ENCODE measurements at regions not wholly inside any gene's neighbourhood (a gene's known extent, or its start where the extent isn't known, plus 50 kb on each side); places are given as distances from the start of the nearest gene placed in this dataset.
"Not testable (repeated sequence)": the region's sequence is repeated elsewhere in the genome, so short reads cannot be mapped to it uniquely, and the experiment has no call there.

GRCh38 chr5:36374266-36374862 lies 72.7 kb upstream of the RANBP3L start:
- no peak for DNase-seq
- Histone ChIP-seq H3K4me3 (ENCODE audit: insufficient read depth, low read depth, low read length) (no peak overlapping the region), H3K27me3 (ENCODE audit: control insufficient read depth, insufficient read depth, low read length) (peaks cover 2% of the 10 kb centered on the region; the same call in 1 of the 2 replicates), H3K36me3 (replicated peaks; ENCODE audit: control insufficient read depth, insufficient read depth, low read length) (no peaks in the 10 kb centered on the region)

DNA sequence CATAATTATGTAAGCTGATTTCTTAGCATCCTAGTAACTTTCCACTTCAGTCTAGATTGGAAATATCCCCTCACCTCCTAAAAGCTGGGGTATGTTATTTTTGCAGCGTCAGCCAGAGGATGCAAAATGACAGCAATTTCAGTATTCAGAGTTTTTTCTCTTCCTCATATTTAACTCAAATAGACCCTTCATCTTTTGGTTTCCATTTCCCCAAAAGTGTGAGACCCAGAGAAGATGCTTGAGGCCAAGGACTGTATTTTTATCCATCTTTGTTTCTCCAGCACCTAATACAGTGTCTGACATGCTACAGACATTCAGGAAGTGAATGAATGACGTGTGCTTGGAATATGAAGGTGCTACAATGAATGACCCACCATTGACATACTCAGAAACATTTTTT lies 75.5 kb upstream of the RANBP3L start:
- H3K27me3 ChIP-seq (ENCODE audit: control insufficient read depth, insufficient read depth, low read length), result peaks cover 2% of the 10 kb centered on the region; the same call in 1 of the 2 replicates
- DNase-seq, result no peak
- no peaks in the 10 kb centered on the region for H3K36me3 ChIP-seq (replicated peaks; ENCODE audit: control insufficient read depth, insufficient read depth, low read length)

DNA sequence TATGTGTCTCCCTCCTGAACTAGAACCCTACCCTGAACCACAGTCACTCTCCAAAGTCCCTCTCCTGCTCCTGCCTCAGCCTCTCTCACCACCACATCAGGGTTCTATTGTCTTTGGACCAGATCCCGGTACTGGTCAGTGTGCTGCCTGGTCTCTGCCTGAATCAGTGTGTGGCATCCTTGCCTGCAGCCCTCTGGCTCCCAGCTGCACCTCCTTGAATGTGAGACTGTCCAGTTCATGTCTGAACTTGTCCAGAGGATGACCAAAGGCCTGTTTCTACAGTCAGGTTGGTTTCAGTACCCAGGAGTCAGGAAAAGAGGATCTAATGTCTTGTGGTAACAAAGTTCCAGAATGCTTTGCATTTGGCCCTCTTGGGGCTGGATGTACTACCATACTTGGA lies 76.8 kb upstream of the RANBP3L start:
- no peak for DNase-seq
- Histone ChIP-seq H3K27me3 (ENCODE audit: control insufficient read depth, insufficient read depth, low read length) (peaks cover 2% of the 10 kb centered on the region; the same call in 1 of the 2 replicates), H3K36me3 (replicated peaks; ENCODE audit: control insufficient read depth, insufficient read depth, low read length) (no peaks in the 10 kb centered on the region), H3K4me3 (ENCODE audit: insufficient read depth, low read depth, low read length) (no peak overlapping the region)

More for the DNA sequence above, 75.5 kb upstream of the RANBP3L start:
- no peak overlapping the region for H3K4me3 ChIP-seq (ENCODE audit: insufficient read depth, low read depth, low read length)

DNA sequence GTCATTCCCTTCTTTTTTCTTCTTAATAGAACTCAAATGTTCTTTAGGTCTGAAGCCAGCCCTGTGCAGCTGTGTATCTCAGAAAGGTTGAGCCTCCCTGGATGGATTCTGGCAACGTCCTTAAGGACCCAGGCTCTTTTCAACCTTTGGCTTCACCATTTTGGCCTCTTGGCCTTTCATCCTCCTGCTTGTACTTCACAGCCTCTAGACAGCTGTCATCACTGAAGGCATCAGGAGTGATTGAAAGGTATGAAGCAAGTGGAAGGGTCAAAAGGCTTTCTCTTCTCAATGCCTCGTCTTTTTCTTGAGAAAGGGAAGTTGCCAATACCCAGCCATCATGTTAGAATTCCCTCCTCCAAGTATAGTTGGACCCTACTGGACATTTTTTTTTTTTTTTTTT lies 81.2 kb upstream of the RANBP3L start:
- no peak for DNase-seq
- Histone ChIP-seq H3K4me3 (ENCODE audit: insufficient read depth, low read depth, low read length) (no peak overlapping the region), H3K27me3 (ENCODE audit: control insufficient read depth, insufficient read depth, low read length) (peaks cover 2% of the 10 kb centered on the region; the same call in 1 of the 2 replicates), H3K36me3 (replicated peaks; ENCODE audit: control insufficient read depth, insufficient read depth, low read length) (no peaks in the 10 kb centered on the region)

DNA sequence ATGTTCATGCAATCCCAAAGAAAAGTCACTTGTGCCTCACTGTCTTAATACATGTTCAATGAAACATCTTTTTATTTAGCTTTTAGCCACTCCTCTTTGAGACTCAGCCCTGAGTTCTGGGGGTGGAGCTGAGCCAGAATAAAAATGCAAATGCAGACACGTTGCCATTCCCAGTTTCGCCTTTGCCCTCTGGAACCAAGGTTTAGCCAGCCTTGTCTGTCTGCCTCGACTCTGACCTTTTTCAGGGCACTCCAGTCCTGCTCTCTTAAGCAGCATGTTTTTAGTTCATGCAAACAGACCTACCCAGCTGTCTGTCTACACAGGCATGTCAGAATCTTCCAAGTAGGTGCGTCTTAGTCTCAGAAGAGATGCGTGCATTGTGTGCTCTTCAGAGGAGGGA lies 82.2 kb upstream of the RANBP3L start:
- H3K4me3 ChIP-seq (ENCODE audit: insufficient read depth, low read depth, low read length), result no peak overlapping the region
- no peak for DNase-seq
- no peaks in the 10 kb centered on the region; the same call in 1 of the 2 replicates for H3K27me3 ChIP-seq (ENCODE audit: control insufficient read depth, insufficient read depth, low read length)
- no peaks in the 10 kb centered on the region for H3K36me3 ChIP-seq (replicated peaks; ENCODE audit: control insufficient read depth, insufficient read depth, low read length)

GRCh38 chr5:36384845-36385244 lies 83.1 kb upstream of the RANBP3L start:
- H3K4me3 ChIP-seq (ENCODE audit: insufficient read depth, low read depth, low read length), result no peak overlapping the region
- H3K27me3 ChIP-seq (ENCODE audit: control insufficient read depth, insufficient read depth, low read length), result no peaks in the 10 kb centered on the region

GRCh38 chr5:36385495-36385894 lies 83.8 kb upstream of the RANBP3L start:
- DNase-seq, result no peak
- H3K27me3 ChIP-seq (ENCODE audit: control insufficient read depth, insufficient read depth, low read length), result no peaks in the 10 kb centered on the region
- no peaks in the 10 kb centered on the region for H3K36me3 ChIP-seq (replicated peaks; ENCODE audit: control insufficient read depth, insufficient read depth, low read length)
- no peak overlapping the region for H3K4me3 ChIP-seq (ENCODE audit: insufficient read depth, low read depth, low read length)

More at GRCh38 chr5:36384845-36385244, 83.1 kb upstream of the RANBP3L start:
- H3K36me3 ChIP-seq (replicated peaks; ENCODE audit: control insufficient read depth, insufficient read depth, low read length), result no peaks in the 10 kb centered on the region
- no peak for DNase-seq

GRCh38 chr5:36388288-36388687 lies 86.6 kb upstream of the RANBP3L start:
- DNase-seq, result no peak
- Histone ChIP-seq H3K27me3 (ENCODE audit: control insufficient read depth, insufficient read depth, low read length) (no peaks in the 10 kb centered on the region), H3K36me3 (replicated peaks; ENCODE audit: control insufficient read depth, insufficient read depth, low read length) (no peaks in the 10 kb centered on the region), H3K4me3 (ENCODE audit: insufficient read depth, low read depth, low read length) (no peak overlapping the region)

DNA sequence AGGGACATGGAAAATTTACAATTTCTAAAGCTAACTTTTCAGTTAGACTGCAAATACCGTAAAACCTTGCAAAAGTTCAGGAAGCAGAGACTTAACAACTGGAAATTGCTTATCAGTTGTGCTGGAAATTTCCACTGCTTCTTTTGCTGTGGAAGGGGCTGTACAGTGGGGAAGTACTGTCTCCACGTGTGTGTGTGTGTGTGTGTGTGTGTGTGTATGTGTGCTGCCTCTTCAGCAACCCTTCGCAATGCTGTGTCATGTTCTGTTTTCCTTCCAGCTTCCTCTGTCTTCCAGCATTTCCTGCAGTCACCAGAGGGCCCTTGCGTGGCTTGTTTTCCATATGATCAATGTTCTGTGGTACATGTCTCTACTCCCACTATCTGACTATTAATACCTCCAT lies 87.5 kb upstream of the RANBP3L start:
- no peak for DNase-seq
- Histone ChIP-seq H3K4me3 (ENCODE audit: insufficient read depth, low read depth, low read length) (no peak overlapping the region), H3K27me3 (ENCODE audit: control insufficient read depth, insufficient read depth, low read length) (no peaks in the 10 kb centered on the region), H3K36me3 (replicated peaks; ENCODE audit: control insufficient read depth, insufficient read depth, low read length) (no peaks in the 10 kb centered on the region)

- Histone ChIP-seq H3K36me3 (replicated peaks; ENCODE audit: control insufficient read depth, insufficient read depth, low read length) (no peaks in the 10 kb centered on the region), H3K4me3 (ENCODE audit: insufficient read depth, low read depth, low read length) (no peak overlapping the region), H3K27me3 (ENCODE audit: control insufficient read depth, insufficient read depth, low read length) (no peaks in the 10 kb centered on the region)
- no peak for DNase-seq
Observed at GRCh38 chr5:36390640-36391039, 88.9 kb upstream of the RANBP3L start.

DNA sequence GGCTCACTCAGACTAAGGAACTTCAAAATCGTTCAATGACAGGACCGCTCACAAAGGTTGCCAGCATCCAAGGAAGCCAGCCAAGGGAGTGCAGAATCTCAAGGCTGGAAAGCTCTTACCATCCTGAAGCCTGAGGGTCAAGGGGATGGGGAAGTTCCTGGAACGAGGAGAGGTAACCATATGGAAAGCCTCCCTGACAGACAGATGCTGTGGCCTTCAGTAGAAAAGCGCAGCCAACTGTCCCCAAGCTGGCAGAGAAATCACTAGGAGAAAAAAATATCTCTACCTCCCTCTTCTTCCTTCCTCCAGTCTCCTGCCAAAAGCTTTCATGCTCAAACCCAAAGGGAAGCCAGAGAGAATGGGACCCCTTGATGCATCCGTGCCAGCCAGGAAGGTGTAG lies 90.5 kb upstream of the RANBP3L start:
- DNase-seq, result no peak
- H3K4me3 ChIP-seq (ENCODE audit: insufficient read depth, low read depth, low read length), result no peak overlapping the region
- no peaks in the 10 kb centered on the region for H3K27me3 ChIP-seq (ENCODE audit: control insufficient read depth, insufficient read depth, low read length)
- no peaks in the 10 kb centered on the region for H3K36me3 ChIP-seq (replicated peaks; ENCODE audit: control insufficient read depth, insufficient read depth, low read length)

- Histone ChIP-seq H3K27me3 (ENCODE audit: control insufficient read depth, insufficient read depth, low read length) (no peaks in the 10 kb centered on the region), H3K4me3 (ENCODE audit: insufficient read depth, low read depth, low read length) (no peak overlapping the region), H3K36me3 (replicated peaks; ENCODE audit: control insufficient read depth, insufficient read depth, low read length) (no peaks in the 10 kb centered on the region)
- DNase-seq, result no peak
Observed at GRCh38 chr5:36392818-36393217, 91.1 kb upstream of the RANBP3L start.

DNA sequence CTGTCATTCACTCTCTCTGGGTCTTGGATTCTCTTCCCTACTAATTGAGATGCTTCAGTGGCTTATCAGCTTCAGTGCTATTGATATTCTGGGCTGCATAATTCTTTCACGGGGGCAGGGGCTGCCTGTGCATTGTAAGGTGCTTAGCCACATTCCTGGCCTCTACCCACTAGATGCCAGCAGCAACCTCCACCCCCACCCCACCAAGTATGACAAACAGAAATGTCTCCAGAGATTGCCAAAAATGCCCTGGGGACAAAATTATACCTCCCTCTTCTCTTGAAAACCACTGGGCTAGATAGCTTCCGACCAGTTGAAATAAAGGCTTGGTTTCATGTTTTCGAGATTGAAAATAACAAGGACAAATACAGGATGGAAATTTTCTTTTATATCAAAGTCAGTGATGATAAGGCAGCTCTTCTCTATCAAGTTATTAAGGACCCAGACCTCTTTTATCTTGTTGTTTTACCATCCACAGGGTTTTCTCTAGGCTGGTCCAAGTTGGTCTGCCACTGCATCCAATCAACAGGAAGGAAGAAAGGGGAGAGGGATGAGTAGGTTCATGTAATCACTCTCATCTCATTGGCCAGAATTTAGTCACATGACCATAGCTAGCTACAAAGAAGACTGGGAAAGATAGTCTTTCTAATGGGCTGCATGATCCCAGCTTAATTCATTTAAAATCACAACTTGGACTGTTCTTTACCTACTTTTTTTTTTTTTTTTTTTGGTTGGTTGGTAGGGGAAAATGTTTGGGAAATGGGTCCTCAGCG lies 92.1 kb upstream of the RANBP3L start:
- Histone ChIP-seq H3K27me3 (ENCODE audit: control insufficient read depth, insufficient read depth, low read length) (no peaks in the 10 kb centered on the region), H3K4me3 (ENCODE audit: insufficient read depth, low read depth, low read length) (no peak overlapping the region)
- DNase-seq, result no peak

DNA sequence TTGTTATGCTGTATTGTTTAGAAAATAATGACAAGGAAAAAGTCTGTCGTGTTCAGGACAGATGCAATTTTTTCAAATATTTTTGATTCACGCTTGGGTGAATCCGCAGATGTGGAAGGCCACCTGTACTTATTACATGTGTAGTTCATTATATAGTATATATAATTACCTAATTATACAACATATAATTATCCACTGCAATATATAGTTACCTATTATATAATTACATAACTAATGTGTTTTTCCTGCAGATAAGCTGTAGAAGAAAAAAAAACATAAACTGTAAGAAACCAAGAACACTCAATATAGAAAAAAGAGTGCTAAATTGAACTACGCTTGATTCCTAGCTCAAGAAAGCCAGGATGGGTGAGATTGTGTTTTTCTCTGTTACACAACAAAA lies 93.6 kb upstream of the RANBP3L start:
- H3K27me3 ChIP-seq (ENCODE audit: control insufficient read depth, insufficient read depth, low read length), result no peaks in the 10 kb centered on the region
- H3K4me3 ChIP-seq (ENCODE audit: insufficient read depth, low read depth, low read length), result no peak overlapping the region
- no peaks in the 10 kb centered on the region for H3K36me3 ChIP-seq (replicated peaks; ENCODE audit: control insufficient read depth, insufficient read depth, low read length)
- no peak for DNase-seq

More for the DNA sequence above, 92.1 kb upstream of the RANBP3L start:
- no peaks in the 10 kb centered on the region for H3K36me3 ChIP-seq (replicated peaks; ENCODE audit: control insufficient read depth, insufficient read depth, low read length)

DNA sequence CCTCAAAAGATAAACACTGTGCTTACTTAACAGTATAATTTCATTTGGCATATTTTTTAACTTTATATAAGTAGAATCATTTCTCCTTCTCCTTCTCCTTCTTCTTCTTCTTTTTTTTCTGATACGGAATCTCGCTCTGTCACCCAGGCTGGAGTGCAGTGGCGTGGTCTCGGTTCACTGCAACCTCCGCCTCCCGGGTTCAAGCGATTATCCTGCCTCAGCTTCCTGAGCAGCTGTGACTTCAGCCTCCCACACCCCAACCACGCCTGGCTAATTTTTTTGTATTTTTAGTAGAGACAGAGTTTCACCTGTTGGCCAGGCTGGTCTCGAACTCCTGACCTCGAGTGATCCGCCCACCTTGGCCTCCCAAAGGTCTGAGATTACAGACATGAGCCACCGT lies 94.2 kb upstream of the RANBP3L start:
- H3K4me3 ChIP-seq (ENCODE audit: insufficient read depth, low read depth, low read length); DNase-seq; H3K36me3 ChIP-seq (replicated peaks; ENCODE audit: control insufficient read depth, insufficient read depth, low read length); H3K27me3 ChIP-seq (ENCODE audit: control insufficient read depth, insufficient read depth, low read length): not testable (repeated sequence)

Measured in H7 (cell line).